HG02970 (cell line): ENCODE measurements at regions not wholly inside any gene's neighbourhood (a gene's known extent, or its start where the extent isn't known, plus 50 kb on each side); places are given as distances from the start of the nearest gene placed in this dataset.

Source experiments
- ATAC-seq: cut with Tn5 transposase; IDR thresholded peaks from one replicate; pipeline ENCODE4 v1.9.1; 2021; ENCODE audit warnings: mild to moderate bottlenecking, moderate library complexity, moderate number of reproducible peaks; ENCODE audit not compliant: unreplicated experiment, low FRiP score

DNA sequence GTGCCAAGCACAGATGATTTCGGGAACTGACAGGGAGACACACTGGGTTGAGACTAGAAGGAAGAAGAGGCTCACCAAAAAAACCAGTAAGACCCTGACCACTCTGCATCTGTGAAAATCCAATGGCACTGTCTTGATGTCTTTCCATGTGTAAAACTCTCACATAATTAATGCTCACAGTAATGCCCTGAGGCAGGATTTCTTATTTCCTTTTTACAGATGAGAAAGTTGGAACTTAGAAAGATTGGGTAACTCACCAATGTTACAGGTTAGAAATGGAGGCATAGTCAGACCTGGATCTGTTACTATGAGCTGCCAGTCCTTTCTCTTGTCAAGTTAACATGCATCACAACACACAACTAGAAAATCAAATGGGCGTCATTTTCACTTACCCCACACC lies 151.0 kb upstream of the MCHR2 start:
- no peak for ATAC-seq

DNA sequence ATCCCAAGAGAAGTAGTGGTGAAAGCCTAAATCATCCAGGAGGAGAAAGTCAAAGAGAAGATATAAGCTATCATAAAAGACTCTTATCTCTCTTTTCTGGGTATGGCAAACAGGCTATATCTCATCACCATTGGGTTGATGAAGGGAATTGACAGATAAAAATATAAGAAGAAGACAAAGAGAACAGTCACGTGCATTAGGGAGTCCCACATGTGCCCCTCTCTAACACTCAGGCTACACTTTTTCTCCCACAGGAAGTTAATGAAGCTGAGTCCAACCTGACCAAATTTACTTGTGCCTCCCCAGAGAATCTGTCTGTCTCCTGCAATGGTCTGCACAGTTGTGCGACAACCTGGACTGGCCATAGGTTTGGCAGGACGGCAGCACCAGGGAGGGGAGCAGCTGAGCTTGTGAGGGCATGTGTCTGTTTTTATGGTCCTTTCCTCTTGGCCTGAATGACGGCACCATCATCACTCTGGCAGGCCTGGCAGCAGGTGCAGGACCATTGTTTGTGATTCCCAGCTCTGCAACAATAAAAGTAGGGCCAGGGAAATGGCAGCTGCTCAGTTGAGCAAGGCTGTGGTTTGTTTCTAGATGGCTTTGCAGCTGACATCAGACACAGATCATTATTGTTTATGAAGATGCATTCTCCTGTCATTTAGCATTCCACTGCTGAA lies 144.5 kb upstream of the MCHR2 start:
- no peak for ATAC-seq

GRCh38 chr6:100137759-100138158 lies 143.7 kb upstream of the MCHR2 start:
- no peak for ATAC-seq

- ATAC-seq, result no peak
Observed at GRCh38 chr6:100136590-100136989, 142.6 kb upstream of the MCHR2 start.

GRCh38 chr6:100135977-100136376 lies 142.0 kb upstream of the MCHR2 start:
- no peak for ATAC-seq

DNA sequence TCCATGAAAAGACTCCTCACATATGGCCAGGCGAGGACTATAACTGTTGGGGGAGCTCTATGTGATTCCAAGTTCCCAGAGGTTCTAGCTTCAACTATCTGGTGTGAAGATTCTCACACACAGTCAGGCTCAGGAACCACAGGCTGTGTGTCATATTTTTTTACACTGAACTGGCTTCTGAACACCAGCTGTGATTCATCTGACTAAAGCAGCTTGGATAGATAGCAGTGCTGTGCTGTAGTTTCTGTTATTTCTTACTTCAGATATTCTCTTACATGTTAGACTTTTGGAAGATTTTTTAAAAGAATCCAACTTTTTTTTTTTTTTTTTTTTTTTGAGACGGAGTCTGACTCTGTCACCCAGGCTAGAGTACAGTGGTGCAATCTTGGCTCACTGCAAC lies 140.7 kb upstream of the MCHR2 start:
- no peak for ATAC-seq

DNA sequence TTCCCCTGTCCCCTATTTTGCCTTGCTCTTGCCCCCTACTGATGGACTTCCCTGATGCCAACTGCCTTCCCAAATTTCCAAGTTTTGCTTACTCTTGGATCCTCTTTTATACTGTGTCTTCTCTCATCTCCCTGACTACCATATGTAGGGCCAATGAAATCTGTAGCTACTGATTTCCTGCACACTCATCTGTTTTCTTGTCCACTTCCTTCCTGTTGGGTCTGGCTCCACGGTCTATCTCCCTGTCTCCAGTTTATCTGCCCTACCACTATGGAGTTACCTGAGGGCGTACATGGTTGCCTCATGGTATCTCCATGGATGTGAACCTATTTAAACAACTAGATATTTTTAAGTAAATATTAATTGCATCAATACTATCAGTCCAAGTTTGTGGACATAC lies 140.3 kb upstream of the MCHR2 start:
- no peak for ATAC-seq

- ATAC-seq, result no peak
Observed at GRCh38 chr6:100132005-100132404, 138.0 kb upstream of the MCHR2 start.

DNA sequence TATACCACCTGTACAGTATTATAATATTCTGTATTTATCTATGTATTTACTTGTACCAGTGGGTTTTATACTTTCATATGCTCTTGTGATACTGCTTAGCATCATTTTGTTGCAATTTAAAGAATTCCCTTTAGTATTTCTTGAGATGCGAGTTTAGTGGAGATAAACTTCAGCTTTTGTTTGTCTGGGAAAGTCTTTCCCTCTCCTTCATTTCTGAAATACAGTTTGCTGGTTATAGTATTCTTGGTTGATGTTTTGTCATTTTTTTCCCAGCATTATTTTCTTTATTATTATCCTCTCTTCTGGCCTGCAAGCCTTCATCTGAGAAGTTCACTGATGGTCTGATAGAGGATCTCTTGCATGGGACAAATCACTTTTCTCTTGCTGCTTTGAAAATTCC lies 136.6 kb upstream of the MCHR2 start:
- no peak for ATAC-seq

- ATAC-seq, result no peak
Observed at GRCh38 chr6:100126790-100127484, 132.9 kb upstream of the MCHR2 start.

GRCh38 chr6:100121854-100122609 lies 128.0 kb upstream of the MCHR2 start:
- no peak for ATAC-seq

DNA sequence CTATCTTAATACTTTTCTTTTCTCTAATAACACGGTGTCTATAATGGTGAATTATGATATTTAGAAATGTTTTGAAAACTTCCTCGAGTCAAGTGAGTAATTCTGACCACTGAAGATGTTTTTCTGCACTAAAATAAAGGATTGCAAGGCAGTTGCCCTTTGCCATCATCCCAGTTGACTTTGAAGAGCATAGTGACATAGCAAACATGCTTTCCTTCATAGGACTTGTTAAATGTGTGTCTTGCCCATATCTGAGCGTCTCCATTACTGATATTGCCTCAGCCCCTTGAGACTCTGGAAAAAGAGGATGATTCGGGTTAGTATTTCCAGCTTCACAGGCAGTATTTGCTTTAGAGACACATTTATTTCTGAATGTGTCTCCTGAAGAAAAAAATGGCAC lies 125.2 kb upstream of the MCHR2 start:
- ATAC-seq, result no peak

GRCh38 chr6:100118301-100118700 lies 124.3 kb upstream of the MCHR2 start:
- no peak for ATAC-seq

- no peak for ATAC-seq
Observed at GRCh38 chr6:100117680-100118079, 123.7 kb upstream of the MCHR2 start.

DNA sequence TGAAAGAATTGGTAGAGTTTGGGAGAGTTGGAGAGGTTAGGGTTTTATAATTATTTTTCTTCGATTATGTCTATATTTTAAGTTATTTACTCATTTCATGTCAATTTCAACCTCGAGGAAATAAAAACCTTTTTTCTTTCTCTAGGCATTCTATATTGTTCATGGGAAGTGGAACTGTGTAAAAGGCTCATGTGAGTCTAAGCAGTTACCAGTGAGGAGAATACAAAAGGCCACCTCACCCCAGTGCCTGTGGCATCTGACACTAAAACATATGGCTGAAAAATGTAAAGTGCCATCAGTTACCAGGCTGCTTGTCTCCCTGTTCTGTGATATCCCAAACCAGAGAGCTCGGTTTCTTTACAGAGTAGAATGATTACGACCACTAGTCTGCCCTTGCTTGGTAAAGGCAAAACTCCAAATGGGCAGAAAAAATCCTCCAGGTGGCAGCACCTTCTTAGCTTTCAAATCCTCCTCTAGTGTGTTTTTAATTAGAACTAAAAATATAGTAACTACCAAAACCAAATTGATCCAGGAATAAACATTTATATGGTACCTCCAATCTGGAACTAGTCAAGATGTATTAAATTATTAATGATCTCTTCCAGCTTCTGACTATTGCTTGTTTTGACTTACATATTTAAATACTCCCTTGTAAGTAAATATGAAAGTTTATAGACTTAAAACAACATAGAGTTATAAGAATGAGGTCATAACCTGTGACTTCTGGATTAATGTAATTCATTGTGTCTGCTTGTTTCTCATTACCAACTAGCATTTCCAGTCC lies 122.6 kb upstream of the MCHR2 start:
- no peak for ATAC-seq

DNA sequence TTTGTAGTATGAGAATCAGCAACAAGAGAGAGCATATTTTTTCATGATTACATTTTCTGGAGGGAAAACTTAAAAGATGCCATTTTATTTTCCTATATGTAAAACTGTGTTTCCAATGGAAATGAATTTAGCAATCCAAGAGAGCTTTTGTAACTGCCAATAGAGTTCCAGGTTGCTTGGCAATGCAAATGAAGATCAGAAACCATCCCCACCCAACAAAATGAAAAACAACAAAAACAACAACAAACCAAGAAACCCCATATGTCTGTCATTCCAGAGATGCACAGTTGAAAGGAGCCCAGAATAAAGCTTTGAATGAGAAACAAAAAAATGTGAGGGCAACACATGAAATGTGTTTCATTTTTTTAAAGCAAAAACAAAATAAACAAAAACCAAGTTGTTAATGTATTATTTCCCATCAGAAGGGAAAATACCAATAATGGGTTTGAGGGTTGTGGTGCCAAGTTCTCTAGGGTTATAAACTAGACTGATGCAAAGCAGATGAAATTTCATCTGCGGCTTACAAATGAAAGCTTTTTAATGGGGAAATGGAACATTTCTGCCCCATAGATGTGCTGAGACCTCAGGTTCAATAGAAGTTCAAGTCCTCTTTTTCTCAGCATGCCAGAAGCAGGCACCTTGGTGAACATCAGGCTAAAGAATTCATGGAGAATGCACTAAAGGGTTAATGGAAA lies 121.5 kb upstream of the MCHR2 start:
- no peak for ATAC-seq

DNA sequence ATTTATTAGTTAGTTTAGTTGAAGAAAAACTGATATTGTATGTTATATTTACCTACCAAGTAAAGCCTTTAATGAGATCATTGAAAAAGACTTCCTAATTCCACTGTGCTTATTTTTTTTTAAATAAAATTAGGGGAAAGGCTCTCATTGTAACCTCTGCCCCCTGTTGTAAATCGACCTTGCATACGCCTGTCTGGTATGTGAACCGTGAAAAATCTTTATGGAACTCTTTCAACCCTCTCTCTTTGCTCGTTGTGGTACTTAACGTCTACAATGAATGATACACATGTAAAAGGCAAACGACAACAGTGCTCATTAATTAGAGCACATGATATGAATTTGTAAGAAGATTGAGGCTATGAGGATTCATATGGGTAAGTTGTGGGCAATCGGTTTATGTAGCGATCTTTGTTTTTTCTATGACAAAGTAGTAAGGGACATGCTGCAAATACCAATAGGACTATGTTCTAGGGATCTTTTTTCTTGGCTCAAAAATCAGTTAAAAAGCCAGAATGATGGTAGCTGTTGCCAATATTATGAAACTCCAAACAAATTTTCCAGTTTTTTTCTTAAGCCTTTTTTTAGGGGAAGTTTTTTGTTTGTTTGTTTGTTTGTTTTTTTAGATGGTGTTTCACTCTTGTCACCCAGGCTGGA lies 119.0 kb upstream of the MCHR2 start:
- no peak for ATAC-seq

GRCh38 chr6:100105919-100106529 lies 112.0 kb upstream of the MCHR2 start:
- ATAC-seq, result no peak

GRCh38 chr6:100105138-100105537 lies 111.1 kb upstream of the MCHR2 start:
- no peak for ATAC-seq
